Right cardiac atrium (tissue), 5 donors: ENCODE measurements at regions not wholly inside any gene's neighbourhood (a gene's known extent, or its start where the extent isn't known, plus 50 kb on each side); places are given as distances from the start of the nearest gene placed in this dataset.

Experiments used
- ATAC-seq, 2 donors: fragments of 200-7000 bp; cut with Tn5 transposase; one replicate each; pipeline versions ENCODE4 v1.8.0 to v1.9.1; 2020; ENCODE audit warnings: moderate library complexity in 2 of 2, mild to moderate bottlenecking in 1 of 2
- DNase-seq, 3 donors: peaks; one replicate each; pipeline ENCODE4 v3.0.0-alpha.2; 2020
- H3K27ac ChIP-seq: one replicate; pipeline ENCODE4 v1.5.1; 2013; ENCODE audit warnings: mild to moderate bottlenecking, low read length, control low read depth, moderate library complexity
- H3K27me3 ChIP-seq: one replicate; pipeline ENCODE4 v1.6.1; 2013; ENCODE audit not compliant: control insufficient read depth, insufficient read depth
- H3K4me1 ChIP-seq: one replicate; pipeline ENCODE4 v1.6.1; 2013; ENCODE audit warnings: low read length; ENCODE audit not compliant: control insufficient read depth, insufficient read depth
- H3K4me3 ChIP-seq: one replicate; pipeline ENCODE4 v1.5.1; 2013; ENCODE audit warnings: low read length, control low read depth
- H3K9me3 ChIP-seq: one replicate; pipeline ENCODE4 v1.6.1; 2013; ENCODE audit warnings: low read length; ENCODE audit not compliant: control insufficient read depth
- WGBS: extraction: QIAGEN DNeasy Blood & Tissue Kit; methylation state at CpG from one replicate; pipeline ENCODE4 v1.1.7; 2013; 5-methylcytosine and 5-hydroxymethylcytosine counted together
- intact Hi-C, 4 donors: fragments of 100-400 bp; cut with DNase I; formaldehyde crosslinking; loops; one replicate each; pipeline versions ENCODE4 v1.11.0 to v1.14.0; 2022 to 2023
- donor health status: healthy with polysubstance abuse.
- donor health status: DM: no; HTN: yes; CAD: no.
- donor health status: DM: no; HTN: no; CAD: no.
- donor health status: DM: no; HTN: yes; CAD: no; lungs with severe emphysema.
- donor health status: DM: yes; HTN: yes; CAD: no.

DNA sequence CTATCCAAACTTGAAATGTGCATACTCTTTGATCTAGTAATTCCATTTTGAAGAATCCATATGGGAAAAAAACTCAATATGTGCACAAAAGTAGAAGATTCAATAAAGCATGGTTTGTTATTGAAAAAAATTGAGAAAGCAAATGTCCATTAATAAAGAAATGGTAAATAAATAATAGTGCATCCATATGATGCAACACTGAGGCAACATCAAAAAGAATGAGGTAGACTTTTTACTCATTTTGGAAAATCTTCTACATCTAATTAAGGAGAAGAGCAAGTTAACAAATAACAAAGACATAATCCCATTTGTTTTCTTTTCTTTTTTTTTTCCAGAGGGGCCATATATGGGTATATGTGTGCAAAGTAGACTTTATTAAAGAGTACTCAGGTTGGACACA lies 52.5 kb upstream of the FST start:
- DNase-seq, result no peak
- Histone ChIP-seq H3K4me3 (no peak overlapping the region), H3K27me3 (no peaks in the 10 kb centered on the region), H3K4me1 (peaks cover 1% of the 10 kb centered on the region), H3K27ac (no peak overlapping the region), H3K9me3 (peaks cover 1% of the 10 kb centered on the region)
- ATAC-seq, result no peak
- intact Hi-C loops, result no loop called here

DNA sequence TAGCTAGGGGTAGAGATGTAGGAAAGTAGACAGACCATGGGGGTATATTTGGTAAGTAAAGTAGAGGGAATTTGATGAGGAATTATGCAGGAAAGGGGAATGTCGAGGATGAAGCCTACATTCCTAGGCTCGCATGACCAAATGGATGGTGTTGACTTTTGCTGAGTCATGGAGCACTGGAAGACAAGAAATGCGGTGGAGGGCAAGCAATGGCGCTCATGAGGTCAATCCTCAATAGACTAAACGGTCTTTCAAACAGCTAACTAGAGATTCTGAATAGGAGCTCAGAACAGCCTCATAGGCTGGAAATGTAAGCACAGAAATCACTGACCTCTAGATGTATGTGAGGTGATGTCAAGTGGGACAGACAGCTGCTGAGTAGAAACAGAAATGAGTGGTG lies 50.7 kb upstream of the FST start:
- Histone ChIP-seq H3K4me1 (no peaks in the 10 kb centered on the region), H3K27ac (no peak overlapping the region), H3K9me3 (no peaks in the 10 kb centered on the region), H3K4me3 (no peak overlapping the region), H3K27me3 (no peaks in the 10 kb centered on the region)
- ATAC-seq (no peak), DNase-seq (no peak)
- WGBS, result 84% methylated on average over 5 of the region's 5 CpGs
- intact Hi-C loops, result loop anchor here in 1 of 4 donors (10.0 kb wide), 1 partner anchor 165 kb away; no protein-coding TSS in a partner anchor

DNA sequence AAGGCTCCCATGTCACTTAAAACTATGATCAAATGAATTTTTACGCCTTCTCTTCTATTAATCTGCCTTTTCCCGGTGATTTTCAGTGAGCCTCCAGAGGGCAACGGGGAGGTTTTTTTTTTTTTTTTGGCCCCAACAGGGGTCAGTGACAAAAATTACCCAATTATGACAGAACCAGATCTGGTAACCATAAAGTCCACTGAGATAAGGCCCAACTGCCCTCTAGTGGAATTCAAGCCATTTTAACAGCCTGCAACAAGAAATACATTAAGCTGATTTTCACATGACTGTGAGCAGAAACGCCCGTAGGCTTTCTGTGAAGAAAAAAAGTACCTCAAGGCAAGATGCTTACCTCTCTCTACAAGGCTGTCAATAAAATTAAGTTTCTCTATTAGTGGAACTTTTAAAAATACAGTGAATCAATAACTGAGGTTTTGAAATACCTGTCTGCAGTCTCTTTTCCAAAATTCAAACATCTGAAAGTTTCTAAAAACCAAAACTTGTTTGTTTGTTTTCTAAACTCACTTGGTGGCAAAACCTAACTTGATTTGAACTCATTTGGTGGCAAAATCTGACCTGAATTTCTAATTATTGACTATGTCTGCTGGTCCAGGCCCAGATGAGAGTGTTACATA lies 49.7 kb upstream of the FST start:
- Histone ChIP-seq H3K4me3 (no peak overlapping the region), H3K27ac (no peak overlapping the region), H3K4me1 (no peaks in the 10 kb centered on the region), H3K9me3 (no peaks in the 10 kb centered on the region), H3K27me3 (no peaks in the 10 kb centered on the region)
- WGBS, result 58% methylated on average over 5 of the region's 5 CpGs
- intact Hi-C loops, result loop anchor here in 1 of 4 donors (10.0 kb wide), 1 partner anchor 166 kb away; no protein-coding TSS in a partner anchor
- ATAC-seq, result peak in 1 of 2 donors; percentile 59
- DNase-seq, result no peak
